A172 (cell line): ENCODE measurements at regions not wholly inside any gene's neighbourhood (a gene's known extent, or its start where the extent isn't known, plus 50 kb on each side); places are given as distances from the start of the nearest gene placed in this dataset.

Source experiments
- DNase-seq: peaks from one replicate; pipeline ENCODE4 v3.0.0-alpha.2; 2015; ENCODE audit warnings: low spot score

GRCh38 chr3:57009802-57010201 lies 50.7 kb upstream of the SPATA12 start:
- no peak for DNase-seq

- DNase-seq, result no peak
Observed at GRCh38 chr3:57009367-57009766, 51.1 kb upstream of the SPATA12 start.

- peak; percentile 72 for DNase-seq
Observed at GRCh38 chr3:57007521-57008460, 52.7 kb upstream of the SPATA12 start.

- no peak for DNase-seq
Observed at GRCh38 chr3:57006949-57007419, 53.5 kb upstream of the SPATA12 start.

- no peak for DNase-seq
Observed at GRCh38 chr3:57006179-57006657, 54.2 kb upstream of the SPATA12 start.

GRCh38 chr3:57004229-57004628 lies 56.2 kb upstream of the SPATA12 start:
- DNase-seq, result no peak

- DNase-seq, result no peak
Observed at GRCh38 chr3:57003676-57004075, 56.8 kb upstream of the SPATA12 start.

- no peak for DNase-seq
Observed at GRCh38 chr3:57001356-57001755, 59.1 kb upstream of the SPATA12 start.

GRCh38 chr3:57000012-57000411 lies 60.5 kb upstream of the SPATA12 start:
- no peak for DNase-seq

- DNase-seq, result no peak
Observed at GRCh38 chr3:56999547-56999946, 60.9 kb upstream of the SPATA12 start.

GRCh38 chr3:56998076-56998529 lies 62.4 kb upstream of the SPATA12 start:
- DNase-seq, result no peak

GRCh38 chr3:56997675-56998074 lies 62.8 kb upstream of the SPATA12 start:
- no peak for DNase-seq

GRCh38 chr3:56997041-56997440 lies 63.4 kb upstream of the SPATA12 start:
- no peak for DNase-seq

GRCh38 chr3:56994391-56994790 lies 66.1 kb upstream of the SPATA12 start:
- no peak for DNase-seq

GRCh38 chr3:56990641-56991015 lies 69.8 kb upstream of the SPATA12 start:
- no peak for DNase-seq

- DNase-seq, result no peak
Observed at GRCh38 chr3:56989977-56990640, 70.4 kb upstream of the SPATA12 start.

GRCh38 chr3:56989169-56989976 lies 71.1 kb upstream of the SPATA12 start:
- DNase-seq, result no peak

GRCh38 chr3:56988458-56989168 lies 71.9 kb upstream of the SPATA12 start:
- peak; percentile 78 for DNase-seq

- DNase-seq, result no peak
Observed at GRCh38 chr3:56987238-56987895, 73.1 kb upstream of the SPATA12 start.

- no peak for DNase-seq
Observed at GRCh38 chr3:56986347-56986746, 74.1 kb upstream of the SPATA12 start.

- DNase-seq, result peak; percentile 32
Observed at GRCh38 chr3:56985878-56986277, 74.6 kb upstream of the SPATA12 start.
